GM18907 (cell line): ENCODE measurements at regions not wholly inside any gene's neighbourhood (a gene's known extent, or its start where the extent isn't known, plus 50 kb on each side); places are given as distances from the start of the nearest gene placed in this dataset.
A peak's percentile ranks its signal among the peaks of the same experiment; 100 is the strongest.

Experiments
- ATAC-seq: cut with Tn5 transposase; IDR thresholded peaks from one replicate; pipeline ENCODE4 v1.9.1; 2021; ENCODE audit warnings: mild to moderate bottlenecking, moderate library complexity; ENCODE audit not compliant: unreplicated experiment

- no peak for ATAC-seq
Observed at GRCh38 chr5:161134956-161135355, 282.9 kb upstream of the ATP10B start.

- ATAC-seq: no peak
Observed at GRCh38 chr5:161134083-161134482, 282.1 kb upstream of the ATP10B start.

- ATAC-seq: no peak
Observed at GRCh38 chr5:161115941-161116340, 263.9 kb upstream of the ATP10B start.

- ATAC-seq: no peak
Observed at GRCh38 chr5:161112371-161112770, 260.4 kb upstream of the ATP10B start.

GRCh38 chr5:161105525-161105924 lies 253.5 kb upstream of the ATP10B start:
- ATAC-seq: no peak

GRCh38 chr5:161098516-161098915 lies 246.5 kb upstream of the ATP10B start:
- ATAC-seq: no peak

GRCh38 chr5:161096581-161096980 lies 244.6 kb upstream of the ATP10B start:
- no peak for ATAC-seq

- ATAC-seq: no peak
Observed at GRCh38 chr5:161095953-161096352, 243.9 kb upstream of the ATP10B start.

- no peak for ATAC-seq
Observed at GRCh38 chr5:161094411-161094810, 242.4 kb upstream of the ATP10B start.

- ATAC-seq: no peak
Observed at GRCh38 chr5:161093100-161093499, 241.1 kb upstream of the ATP10B start.

GRCh38 chr5:161089569-161089968 lies 237.6 kb upstream of the ATP10B start:
- ATAC-seq: no peak

- no peak for ATAC-seq
Observed at GRCh38 chr5:161086461-161086860, 234.4 kb upstream of the ATP10B start.

GRCh38 chr5:161085056-161085455 lies 233.0 kb upstream of the ATP10B start:
- ATAC-seq: no peak

- ATAC-seq: no peak
Observed at GRCh38 chr5:161084115-161084514, 232.1 kb upstream of the ATP10B start.

- peak; percentile 44 for ATAC-seq
Observed at GRCh38 chr5:161078793-161079192, 226.8 kb upstream of the ATP10B start.

GRCh38 chr5:161077936-161078545 lies 226.0 kb upstream of the ATP10B start:
- ATAC-seq: no peak

GRCh38 chr5:161077496-161077895 lies 225.5 kb upstream of the ATP10B start:
- no peak for ATAC-seq

GRCh38 chr5:161064781-161065180 lies 212.8 kb upstream of the ATP10B start:
- ATAC-seq: no peak

GRCh38 chr5:161064297-161064696 lies 212.3 kb upstream of the ATP10B start:
- no peak for ATAC-seq

GRCh38 chr5:161058781-161059180 lies 206.8 kb upstream of the ATP10B start:
- no peak for ATAC-seq

- ATAC-seq: no peak
Observed at GRCh38 chr5:161051920-161052500, 200.0 kb upstream of the ATP10B start.

GRCh38 chr5:161047024-161047423 lies 195.0 kb upstream of the ATP10B start:
- ATAC-seq: no peak

GRCh38 chr5:161042862-161043261 lies 190.9 kb upstream of the ATP10B start:
- ATAC-seq: no peak
